Activated naive CD8-positive, alpha-beta T cell (primary cell): ENCODE measurements at regions not wholly inside any gene's neighbourhood (a gene's known extent, or its start where the extent isn't known, plus 50 kb on each side); places are given as distances from the start of the nearest gene placed in this dataset.

ENCODE experiments used
- H3K27ac Mint-ChIP-seq: one replicate; pipeline ENCODE4 v1.8.0; 2021; ENCODE audit warnings: mixed read lengths
- H3K27me3 Mint-ChIP-seq: one replicate; pipeline ENCODE4 v1.8.0; 2021; ENCODE audit warnings: mixed read lengths
- H3K36me3 Mint-ChIP-seq: one replicate; pipeline ENCODE4 v1.8.0; 2021; ENCODE audit warnings: mixed read lengths
- H3K4me1 Mint-ChIP-seq: one replicate; pipeline ENCODE4 v1.8.0; 2021; ENCODE audit warnings: low read depth, mixed read lengths
- H3K4me3 Mint-ChIP-seq: one replicate; pipeline ENCODE4 v1.8.0; 2021; ENCODE audit warnings: mild to moderate bottlenecking, mixed read lengths
- H3K9me3 Mint-ChIP-seq: one replicate; pipeline ENCODE4 v1.8.0; 2021; ENCODE audit warnings: low read depth, mixed read lengths

DNA sequence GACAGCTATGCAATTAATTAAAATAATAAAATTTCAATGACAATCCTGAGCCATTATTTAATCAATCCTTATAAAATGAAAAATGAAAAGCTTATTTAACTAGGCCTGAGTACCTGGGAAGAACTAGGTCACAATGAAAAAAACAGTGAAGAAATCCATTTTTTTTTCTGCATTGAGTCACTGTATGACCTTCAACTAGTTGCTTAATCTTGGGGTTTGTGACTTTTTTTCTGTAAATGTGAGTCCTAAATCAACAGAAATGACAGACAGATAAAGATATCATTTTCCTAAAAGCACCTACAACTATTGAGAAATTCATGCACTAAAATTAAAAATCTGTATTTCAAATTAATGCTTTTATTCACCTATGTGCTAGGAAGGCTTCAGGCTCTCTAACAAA is 96.8 kb downstream of the TMEM26 start:
- Mint-ChIP-seq H3K27me3 (peaks cover 4% of the 10 kb centered on the region), H3K9me3 (no peaks in the 10 kb centered on the region), H3K4me1 (no peaks in the 10 kb centered on the region), H3K27ac (no peak overlapping the region), H3K4me3 (no peak overlapping the region), H3K36me3 (no peaks in the 10 kb centered on the region)

DNA sequence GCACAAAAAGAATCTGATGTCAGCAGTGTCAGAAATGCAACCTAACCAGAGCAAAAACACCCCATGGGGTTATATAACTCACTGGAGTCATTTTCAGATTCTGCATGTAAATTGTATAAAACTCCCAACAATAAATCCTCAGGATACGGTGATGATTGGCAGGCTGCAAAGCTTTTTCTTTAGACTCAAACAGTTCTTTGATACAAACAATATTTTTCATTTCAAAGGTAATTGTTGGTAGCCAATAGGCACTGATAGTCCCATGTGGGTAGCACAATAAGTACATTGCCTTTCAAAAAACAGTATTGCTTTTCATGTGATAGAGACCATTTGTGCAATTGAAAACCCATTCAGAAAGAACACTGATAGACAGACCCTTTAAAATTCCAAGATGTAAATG is 98.0 kb downstream of the TMEM26 start:
- Mint-ChIP-seq H3K9me3 (no peaks in the 10 kb centered on the region), H3K36me3 (no peaks in the 10 kb centered on the region), H3K4me1 (no peaks in the 10 kb centered on the region), H3K27me3 (peaks cover 4% of the 10 kb centered on the region), H3K27ac (no peak overlapping the region), H3K4me3 (no peak overlapping the region)

DNA sequence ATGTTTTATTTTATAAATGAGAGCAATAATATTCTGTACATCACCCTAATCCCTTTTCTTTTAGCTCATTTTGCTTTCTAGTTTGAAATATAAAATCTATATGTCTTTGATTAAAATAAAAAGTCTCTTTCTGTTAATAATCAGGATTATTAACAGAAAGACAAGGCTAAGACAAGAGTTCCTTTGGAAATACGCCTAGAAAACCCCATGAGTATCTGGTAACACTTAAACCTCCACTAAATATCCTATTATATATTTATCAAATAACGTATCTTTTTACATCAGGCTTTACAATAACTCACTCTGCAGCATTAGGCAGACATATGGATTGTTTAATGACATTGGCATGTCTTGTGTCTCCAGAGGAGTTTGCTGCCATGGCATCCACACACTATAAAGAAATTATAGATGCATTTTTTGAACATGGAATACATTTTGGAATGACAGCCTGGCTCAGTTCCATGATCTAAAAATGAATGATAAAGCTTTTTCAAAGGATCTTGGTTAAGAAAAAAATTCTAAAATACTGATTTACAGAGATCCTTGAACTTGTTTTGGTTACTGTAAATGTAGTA is 98.7 kb downstream of the TMEM26 start:
- no peak overlapping the region for H3K27ac Mint-ChIP-seq
- no peaks in the 10 kb centered on the region for H3K9me3 Mint-ChIP-seq
- H3K4me1 Mint-ChIP-seq: no peaks in the 10 kb centered on the region
- no peak overlapping the region for H3K4me3 Mint-ChIP-seq
- peaks cover 4% of the 10 kb centered on the region for H3K27me3 Mint-ChIP-seq
- H3K36me3 Mint-ChIP-seq: no peaks in the 10 kb centered on the region

DNA sequence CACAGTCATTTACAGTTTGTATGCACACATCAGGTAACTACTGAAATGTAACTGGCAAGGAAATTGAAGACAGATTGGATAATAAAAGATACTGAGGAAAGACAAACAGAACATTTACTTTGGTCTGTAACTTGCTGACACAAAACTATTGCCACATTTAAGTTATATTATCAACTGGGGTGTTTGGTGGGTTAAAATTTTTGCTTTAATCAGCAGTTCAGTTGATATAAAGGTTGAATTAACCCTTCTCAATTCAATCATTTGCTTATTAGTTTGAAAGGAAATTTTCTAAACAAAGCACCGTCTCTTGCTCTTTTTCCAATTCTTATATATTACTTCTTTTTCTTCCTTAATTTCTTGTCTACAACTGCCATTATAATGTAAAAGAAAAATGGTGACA is 102.4 kb downstream of the TMEM26 start:
- H3K9me3 Mint-ChIP-seq: no peaks in the 10 kb centered on the region
- H3K4me3 Mint-ChIP-seq: no peak overlapping the region
- peaks cover 4% of the 10 kb centered on the region for H3K27me3 Mint-ChIP-seq
- H3K36me3 Mint-ChIP-seq: no peaks in the 10 kb centered on the region
- no peaks in the 10 kb centered on the region for H3K4me1 Mint-ChIP-seq
- no peak overlapping the region for H3K27ac Mint-ChIP-seq

DNA sequence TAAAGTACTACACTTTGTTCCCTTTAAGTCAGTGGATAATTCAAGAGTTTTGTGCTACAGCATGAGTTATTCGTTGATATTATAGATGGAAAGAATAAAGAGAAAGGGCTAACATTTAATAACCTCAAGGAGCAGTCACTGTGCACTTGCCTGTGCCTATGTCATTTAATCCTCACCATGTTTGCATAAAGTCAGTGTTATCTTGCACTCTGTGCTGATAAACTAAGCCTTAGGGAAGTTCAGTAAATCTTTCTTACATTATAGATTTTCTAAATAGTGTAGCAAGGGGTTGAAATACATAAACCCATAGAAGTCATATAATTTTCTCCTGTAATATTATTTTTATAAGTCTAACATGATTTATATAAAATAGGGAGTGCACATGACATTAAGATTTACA is 103.1 kb downstream of the TMEM26 start:
- H3K27ac Mint-ChIP-seq: no peak overlapping the region
- H3K9me3 Mint-ChIP-seq: no peaks in the 10 kb centered on the region
- H3K4me1 Mint-ChIP-seq: no peaks in the 10 kb centered on the region
- H3K4me3 Mint-ChIP-seq: no peak overlapping the region
- H3K36me3 Mint-ChIP-seq: no peaks in the 10 kb centered on the region
- H3K27me3 Mint-ChIP-seq: peaks cover 4% of the 10 kb centered on the region

DNA sequence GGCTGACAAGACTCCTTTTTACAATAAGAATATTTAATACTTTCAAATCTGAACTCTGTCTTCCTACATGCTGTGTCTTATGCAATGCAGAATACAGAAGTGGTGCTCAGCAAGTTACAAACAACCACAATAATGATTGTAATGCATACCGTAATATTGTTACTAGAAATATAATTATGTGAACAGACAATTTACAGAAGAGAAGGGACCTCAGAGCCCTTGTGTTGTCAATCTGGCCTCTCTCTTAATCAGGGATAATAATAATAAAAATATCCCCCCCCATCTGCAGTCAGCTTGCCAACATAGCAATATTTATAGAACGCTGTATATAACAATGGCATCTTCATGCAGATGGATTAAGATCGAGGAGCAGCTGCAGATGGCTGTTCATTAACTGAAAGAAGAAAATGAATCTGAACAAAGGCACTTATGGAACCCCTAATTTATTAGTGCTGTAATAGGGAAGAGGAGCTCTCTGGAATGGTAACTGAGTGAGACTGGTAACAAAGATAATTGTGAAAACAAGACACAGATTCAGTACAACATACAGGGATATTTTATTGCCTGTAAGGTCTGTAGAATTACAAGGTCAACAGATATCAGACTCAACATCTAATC is 106.3 kb downstream of the TMEM26 start:
- Mint-ChIP-seq H3K4me1 (peaks cover 11% of the 10 kb centered on the region), H3K27me3 (no peaks in the 10 kb centered on the region), H3K36me3 (no peaks in the 10 kb centered on the region), H3K27ac (no peak overlapping the region), H3K9me3 (no peaks in the 10 kb centered on the region), H3K4me3 (no peak overlapping the region)

DNA sequence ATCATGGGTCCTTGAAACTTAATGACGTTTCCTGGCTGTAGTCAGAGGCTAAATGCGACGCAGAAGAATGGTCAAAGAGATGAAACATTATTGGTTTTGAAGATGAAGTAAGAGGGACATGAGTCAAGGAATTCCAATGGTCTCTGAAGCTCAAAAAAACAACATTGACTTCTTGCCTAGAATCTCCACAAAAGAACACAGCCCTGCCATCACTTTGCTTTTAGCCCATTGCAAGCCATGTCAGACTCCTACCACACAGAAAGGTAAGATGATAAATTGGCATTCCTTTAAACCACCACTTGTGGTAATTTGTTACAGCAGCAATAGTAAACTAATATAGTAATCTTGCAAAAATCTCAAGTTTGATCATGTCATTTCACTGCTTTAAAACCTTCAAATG is 109.4 kb downstream of the TMEM26 start:
- Mint-ChIP-seq H3K27ac (no peak overlapping the region), H3K4me3 (no peak overlapping the region), H3K36me3 (no peaks in the 10 kb centered on the region), H3K9me3 (no peaks in the 10 kb centered on the region), H3K27me3 (no peaks in the 10 kb centered on the region), H3K4me1 (peaks cover 11% of the 10 kb centered on the region)

DNA sequence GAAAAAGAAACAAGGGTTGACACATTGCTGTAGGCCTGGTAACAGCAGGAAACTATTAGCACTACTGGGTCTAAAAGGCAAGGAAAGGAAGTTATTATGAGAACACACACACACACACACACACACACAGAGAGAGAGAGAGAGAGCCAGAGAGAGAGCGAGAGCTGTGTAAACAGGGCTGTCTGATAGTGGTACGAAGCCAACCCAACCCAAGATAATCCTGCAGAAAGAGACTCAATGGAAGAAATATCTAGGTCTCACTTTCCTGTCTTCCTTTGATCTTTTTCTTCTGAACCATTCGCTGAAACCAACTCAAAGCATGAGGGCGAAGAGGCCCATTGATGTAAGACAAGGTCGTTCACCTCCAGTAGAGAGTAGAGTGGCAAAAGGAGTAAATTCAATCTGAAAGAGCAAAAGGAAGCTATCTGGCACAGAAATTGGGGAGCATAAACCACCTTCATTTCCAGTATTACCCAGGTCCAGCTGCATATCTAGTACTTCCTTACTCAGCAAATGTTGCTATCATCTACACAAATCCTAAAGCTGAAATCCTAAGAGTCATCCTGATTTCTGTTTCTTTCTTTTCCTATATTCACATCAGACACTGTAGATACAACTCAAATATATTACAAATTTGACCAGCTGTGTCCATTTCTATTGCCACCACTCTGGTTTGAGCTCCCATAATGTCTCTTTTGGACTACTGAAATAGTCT is 110.2 kb downstream of the TMEM26 start:
- no peaks in the 10 kb centered on the region for H3K9me3 Mint-ChIP-seq
- no peaks in the 10 kb centered on the region for H3K27me3 Mint-ChIP-seq
- H3K4me3 Mint-ChIP-seq: no peak overlapping the region
- peaks cover 11% of the 10 kb centered on the region for H3K4me1 Mint-ChIP-seq
- H3K27ac Mint-ChIP-seq: no peak overlapping the region
- no peaks in the 10 kb centered on the region for H3K36me3 Mint-ChIP-seq

DNA sequence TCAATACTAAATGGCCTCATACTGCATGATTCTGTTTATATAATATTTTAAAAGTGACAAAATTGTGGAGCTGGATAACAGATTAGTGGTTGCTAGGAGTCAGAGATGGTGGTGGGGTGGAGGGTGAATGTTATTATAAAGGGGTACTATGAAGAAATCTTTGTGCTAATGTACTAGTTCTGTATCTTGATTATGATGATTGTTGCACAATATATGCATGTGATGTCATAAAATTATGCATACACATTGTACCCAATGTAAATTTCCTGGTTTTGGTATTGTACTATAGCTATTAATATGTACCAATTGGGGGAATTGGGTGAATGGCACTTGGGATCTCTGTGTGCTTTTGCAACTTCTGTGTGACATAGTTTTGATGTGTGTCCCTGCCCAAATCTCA is 112.2 kb downstream of the TMEM26 start:
- no peaks in the 10 kb centered on the region for H3K36me3 Mint-ChIP-seq
- no peak overlapping the region for H3K4me3 Mint-ChIP-seq
- H3K4me1 Mint-ChIP-seq: peaks cover 11% of the 10 kb centered on the region
- no peak overlapping the region for H3K27ac Mint-ChIP-seq
- no peaks in the 10 kb centered on the region for H3K9me3 Mint-ChIP-seq
- no peaks in the 10 kb centered on the region for H3K27me3 Mint-ChIP-seq

DNA sequence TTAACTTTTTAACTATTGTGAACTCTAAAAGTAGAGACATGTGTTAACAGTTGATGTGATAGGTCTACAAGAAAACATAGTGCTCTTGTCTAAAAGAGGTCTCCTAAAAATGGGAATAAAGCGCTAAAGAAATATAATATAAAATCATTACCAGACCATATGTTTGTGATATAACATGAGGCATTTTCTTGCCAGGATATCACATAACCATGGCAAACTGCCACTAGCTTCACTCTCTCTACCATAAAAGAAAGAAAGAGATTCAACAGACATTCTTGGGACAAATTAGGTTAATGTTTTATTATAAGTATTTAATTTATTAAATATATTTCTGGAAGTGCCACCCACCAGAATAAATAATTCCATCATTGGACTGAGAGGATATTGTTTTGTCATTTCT is 115.0 kb downstream of the TMEM26 start:
- peaks cover 9% of the 10 kb centered on the region for H3K4me1 Mint-ChIP-seq
- no peak overlapping the region for H3K4me3 Mint-ChIP-seq
- no peak overlapping the region for H3K27ac Mint-ChIP-seq
- H3K27me3 Mint-ChIP-seq: no peaks in the 10 kb centered on the region
- no peaks in the 10 kb centered on the region for H3K9me3 Mint-ChIP-seq
- H3K36me3 Mint-ChIP-seq: no peaks in the 10 kb centered on the region

DNA sequence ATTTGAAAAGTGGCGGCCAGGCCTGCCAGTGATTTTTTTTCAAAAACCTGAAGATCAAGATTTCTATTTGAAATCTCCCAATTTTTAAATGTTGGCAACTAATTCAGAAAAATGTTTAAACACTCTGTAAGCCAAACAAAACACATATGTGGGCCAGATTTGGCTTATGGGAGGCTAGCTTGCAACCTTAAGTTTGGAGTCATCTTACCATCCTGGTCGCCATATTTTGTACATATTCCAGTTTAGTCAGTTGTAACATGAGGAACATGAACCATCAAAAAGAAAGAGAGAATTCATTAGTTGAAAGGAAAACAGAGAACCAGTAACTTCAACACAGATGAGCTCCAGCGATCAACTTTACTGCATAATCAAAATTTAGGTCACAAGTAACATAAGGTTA is 115.4 kb downstream of the TMEM26 start:
- H3K27ac Mint-ChIP-seq: no peak overlapping the region
- H3K4me1 Mint-ChIP-seq: peaks cover 4% of the 10 kb centered on the region
- H3K36me3 Mint-ChIP-seq: no peaks in the 10 kb centered on the region
- no peaks in the 10 kb centered on the region for H3K27me3 Mint-ChIP-seq
- no peak overlapping the region for H3K4me3 Mint-ChIP-seq
- no peaks in the 10 kb centered on the region for H3K9me3 Mint-ChIP-seq

DNA sequence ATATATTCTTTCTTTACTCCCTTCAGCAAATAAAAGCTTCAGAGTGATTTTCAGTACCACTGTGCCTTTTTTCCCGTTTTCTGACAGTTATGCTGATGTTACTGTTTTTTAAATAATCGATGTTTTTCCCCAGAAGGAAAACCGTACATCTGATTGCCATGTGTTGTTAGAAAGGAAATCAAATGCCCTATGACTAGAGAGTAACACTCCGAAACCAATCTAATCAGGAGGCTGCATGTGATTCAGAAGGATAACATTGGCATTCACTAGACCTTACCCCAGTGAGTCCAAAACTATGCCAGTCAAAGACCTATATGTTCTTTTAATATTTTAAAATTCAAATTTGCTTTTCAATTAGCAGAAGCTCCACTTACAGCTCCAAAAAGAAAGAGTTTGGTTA is 116.3 kb downstream of the TMEM26 start:
- no peaks in the 10 kb centered on the region for H3K4me1 Mint-ChIP-seq
- H3K27ac Mint-ChIP-seq: no peak overlapping the region
- H3K4me3 Mint-ChIP-seq: no peak overlapping the region
- H3K9me3 Mint-ChIP-seq: no peaks in the 10 kb centered on the region
- no peaks in the 10 kb centered on the region for H3K36me3 Mint-ChIP-seq
- H3K27me3 Mint-ChIP-seq: no peaks in the 10 kb centered on the region

DNA sequence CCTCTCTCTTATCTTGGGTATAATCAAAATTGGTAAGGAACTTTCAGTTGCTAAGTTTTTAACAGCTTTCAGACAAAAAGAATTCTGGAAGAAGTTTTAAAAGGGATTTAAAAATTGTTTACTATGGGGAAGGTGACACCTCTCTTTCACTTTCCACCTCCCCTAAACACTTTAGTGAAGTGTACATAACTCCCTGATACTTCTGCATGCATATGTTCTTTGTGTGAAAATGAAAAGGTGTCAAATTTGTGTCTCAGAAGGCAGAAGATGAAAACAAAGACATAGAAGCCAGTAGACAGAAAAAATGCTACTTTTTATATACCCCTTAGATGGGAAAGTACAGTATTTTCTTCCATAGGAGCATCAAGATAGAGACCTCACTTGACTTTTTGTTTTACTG is 117.8 kb downstream of the TMEM26 start:
- Mint-ChIP-seq H3K27me3 (no peaks in the 10 kb centered on the region), H3K9me3 (no peaks in the 10 kb centered on the region)

DNA sequence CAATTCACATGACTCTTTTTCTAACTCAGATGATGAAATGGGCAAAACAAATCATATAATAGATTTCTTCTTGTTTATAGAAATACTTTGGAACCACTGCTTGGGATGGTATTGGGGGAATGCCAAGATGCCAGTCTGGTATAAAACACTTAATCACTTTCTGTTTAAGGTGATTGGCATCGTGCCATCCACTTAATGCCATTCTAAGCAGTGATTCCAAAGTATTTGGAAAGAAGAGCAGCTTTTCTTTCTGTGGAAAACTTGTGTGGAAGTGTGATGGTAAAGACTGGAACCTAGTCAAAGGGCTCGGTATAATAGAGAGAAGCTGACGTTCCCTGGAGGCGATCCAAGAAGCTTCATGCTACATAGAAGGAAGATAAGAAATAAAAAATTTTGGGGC is 120.6 kb downstream of the TMEM26 start:
- H3K9me3 Mint-ChIP-seq: peaks cover 4% of the 10 kb centered on the region
- H3K4me1 Mint-ChIP-seq: no peaks in the 10 kb centered on the region
- no peak overlapping the region for H3K4me3 Mint-ChIP-seq
- H3K36me3 Mint-ChIP-seq: peaks cover 3% of the 10 kb centered on the region
- H3K27me3 Mint-ChIP-seq: no peaks in the 10 kb centered on the region
- H3K27ac Mint-ChIP-seq: no peak overlapping the region

More for the DNA sequence above, 117.8 kb downstream of the TMEM26 start:
- Mint-ChIP-seq H3K36me3 (no peaks in the 10 kb centered on the region), H3K4me1 (no peaks in the 10 kb centered on the region), H3K4me3 (no peak overlapping the region), H3K27ac (no peak overlapping the region)

DNA sequence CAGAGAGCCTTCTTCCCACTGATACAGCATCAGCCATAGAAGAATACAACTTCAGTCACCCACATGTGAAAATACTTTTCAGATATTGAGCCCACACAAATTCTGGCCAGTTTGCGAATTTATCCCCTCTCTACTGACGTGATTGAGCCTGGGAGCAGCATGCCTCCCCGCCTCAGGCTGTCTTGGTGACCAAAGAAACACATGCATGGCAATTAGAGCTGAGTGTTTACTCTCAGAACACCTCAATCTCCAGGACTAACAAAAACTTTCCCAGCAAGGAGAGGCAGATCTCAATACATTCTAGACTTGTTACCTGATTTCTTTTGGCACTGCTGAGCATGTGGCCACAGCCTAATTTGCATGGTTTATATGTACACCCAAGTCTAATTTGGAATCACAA is 122.5 kb downstream of the TMEM26 start:
- Mint-ChIP-seq H3K9me3 (peaks cover 4% of the 10 kb centered on the region), H3K36me3 (peaks cover 3% of the 10 kb centered on the region), H3K4me3 (no peak overlapping the region), H3K4me1 (no peaks in the 10 kb centered on the region), H3K27me3 (no peaks in the 10 kb centered on the region), H3K27ac (no peak overlapping the region)

DNA sequence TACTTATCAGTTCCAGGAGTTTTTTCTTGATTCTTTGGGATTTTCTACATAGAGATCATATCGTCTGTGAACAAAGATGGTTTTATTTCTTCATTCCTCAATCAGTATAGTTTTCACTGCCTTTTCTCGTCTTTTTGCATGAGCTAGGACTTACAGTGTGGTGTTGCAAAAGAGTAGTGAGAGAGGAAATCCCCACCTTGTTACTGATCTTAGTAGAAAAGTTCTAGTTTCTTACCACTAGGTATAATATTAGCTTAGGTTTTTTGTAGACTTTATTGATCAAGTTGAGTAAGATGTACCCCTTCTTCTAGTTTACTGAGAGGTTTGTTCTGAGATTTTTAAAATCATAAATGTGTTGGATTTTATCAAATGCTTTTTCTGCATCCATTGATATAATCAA is 123.3 kb downstream of the TMEM26 start:
- H3K9me3 Mint-ChIP-seq: peaks cover 4% of the 10 kb centered on the region
- no peak overlapping the region for H3K4me3 Mint-ChIP-seq
- H3K27ac Mint-ChIP-seq: no peak overlapping the region
- peaks cover 3% of the 10 kb centered on the region for H3K36me3 Mint-ChIP-seq
- no peaks in the 10 kb centered on the region for H3K4me1 Mint-ChIP-seq
- peaks cover under 1% of the 10 kb centered on the region for H3K27me3 Mint-ChIP-seq
